ENCODE measurements at regions not wholly inside any gene's neighbourhood (a gene's known extent, or its start where the extent isn't known, plus 50 kb on each side); places are given as distances from the start of the nearest gene placed in this dataset.

- TF ChIP-seq, protein P1, sequence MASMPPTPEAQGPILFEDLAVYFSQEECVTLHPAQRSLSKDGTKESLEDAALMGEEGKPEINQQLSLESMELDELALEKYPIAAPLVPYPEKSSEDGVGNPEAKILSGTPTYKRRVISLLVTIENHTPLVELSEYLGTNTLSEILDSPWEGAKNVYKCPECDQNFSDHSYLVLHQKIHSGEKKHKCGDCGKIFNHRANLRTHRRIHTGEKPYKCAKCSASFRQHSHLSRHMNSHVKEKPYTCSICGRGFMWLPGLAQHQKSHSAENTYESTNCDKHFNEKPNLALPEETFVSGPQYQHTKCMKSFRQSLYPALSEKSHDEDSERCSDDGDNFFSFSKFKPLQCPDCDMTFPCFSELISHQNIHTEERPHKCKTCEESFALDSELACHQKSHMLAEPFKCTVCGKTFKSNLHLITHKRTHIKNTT (CRISPR knock-in tag; IDR thresholded peaks at IDR 0.05): no peak
- no peak for TF ChIP-seq HOXA9 (CRISPR knock-in tag; IDR thresholded peaks at IDR 0.05; ENCODE audit: borderline replicate concordance)
- no peak for TF ChIP-seq HNRNPLL (IDR thresholded peaks at IDR 0.05; ENCODE audit: low read depth, low read length, poor library complexity, severe bottlenecking)
- no peak for TF ChIP-seq ZNF205 (CRISPR knock-in tag; IDR thresholded peaks at IDR 0.05)
- no peak for TF ChIP-seq ZMYM2 (CRISPR knock-in tag; IDR thresholded peaks at IDR 0.05)
- TF ChIP-seq MIER2 (CRISPR knock-in tag; IDR thresholded peaks at IDR 0.05): no peak
- TF ChIP-seq MXD3 (CRISPR knock-in tag; IDR thresholded peaks at IDR 0.05): no peak
- no peak for TF ChIP-seq ZNF747 (CRISPR knock-in tag; IDR thresholded peaks at IDR 0.05; ENCODE audit: borderline replicate concordance)
- TF ChIP-seq, protein P2, sequence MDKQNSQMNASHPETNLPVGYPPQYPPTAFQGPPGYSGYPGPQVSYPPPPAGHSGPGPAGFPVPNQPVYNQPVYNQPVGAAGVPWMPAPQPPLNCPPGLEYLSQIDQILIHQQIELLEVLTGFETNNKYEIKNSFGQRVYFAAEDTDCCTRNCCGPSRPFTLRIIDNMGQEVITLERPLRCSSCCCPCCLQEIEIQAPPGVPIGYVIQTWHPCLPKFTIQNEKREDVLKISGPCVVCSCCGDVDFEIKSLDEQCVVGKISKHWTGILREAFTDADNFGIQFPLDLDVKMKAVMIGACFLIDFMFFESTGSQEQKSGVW (CRISPR knock-in tag; IDR thresholded peaks at IDR 0.05; ENCODE audit: borderline replicate concordance): no peak
- no peak for TF ChIP-seq XRCC5 (optimal IDR thresholded peaks at IDR 0.05; ENCODE audit: low read length)
- no peak for TF ChIP-seq ARHGAP35 (CRISPR knock-in tag; IDR thresholded peaks at IDR 0.05; ENCODE audit: borderline replicate concordance)
- TF ChIP-seq ONECUT2 (CRISPR knock-in tag; IDR thresholded peaks at IDR 0.05): peak; percentile 82
- TF ChIP-seq ZBTB1 (CRISPR knock-in tag; IDR thresholded peaks at IDR 0.05; ENCODE audit: borderline replicate concordance): no peak
- TF ChIP-seq TBX3 (IDR thresholded peaks at IDR 0.05; ENCODE audit: borderline replicate concordance): no peak
- no peak; the same call in 1 of the 2 replicates for TF ChIP-seq RBAK (CRISPR knock-in tag; IDR thresholded peaks at IDR 0.05)
- no peak for TF ChIP-seq ZNF484 (CRISPR knock-in tag; IDR thresholded peaks at IDR 0.05; ENCODE audit: borderline replicate concordance, low read depth)
- peak; percentile 37; the same call in 1 of the 2 replicates for TF ChIP-seq NR2F6 (IDR thresholded peaks at IDR 0.05)
- peak; percentile 11; the same call in 1 of the 2 replicates for TF ChIP-seq NR2F6 (CRISPR knock-in tag; IDR thresholded peaks at IDR 0.05)
- TF ChIP-seq ZNF691 (CRISPR knock-in tag; IDR thresholded peaks at IDR 0.05; ENCODE audit: borderline replicate concordance, low read depth): no peak
- TF ChIP-seq ZBTB42 (CRISPR knock-in tag; IDR thresholded peaks at IDR 0.05): no peak
- no peak for TF ChIP-seq POLR2AphosphoS5 (IDR thresholded peaks at IDR 0.05; ENCODE audit: low read depth, low read length)
- no peak for TF ChIP-seq MYC (CRISPR knock-in tag; IDR thresholded peaks at IDR 0.05; ENCODE audit: borderline replicate concordance)
- TF ChIP-seq SNAPC4 (CRISPR knock-in tag; IDR thresholded peaks at IDR 0.05): no peak
- no peak for TF ChIP-seq ZFP90 (CRISPR knock-in tag; IDR thresholded peaks at IDR 0.05; ENCODE audit: borderline replicate concordance)
Measured at GRCh38 chr18:22018366-22018765, 151.0 kb upstream of the GATA6 start (continued).
